EL (cell line): ENCODE measurements at regions not wholly inside any gene's neighbourhood (a gene's known extent, or its start where the extent isn't known, plus 50 kb on each side); places are given as distances from the start of the nearest gene placed in this dataset.

ENCODE experiments used
- DNase-seq: peaks from one replicate; pipeline ENCODE4 v3.0.0-alpha.2; 2016

GRCh38 chr6:18976091-18976490 lies 588.9 kb downstream of the RNF144B start:
- DNase-seq: no peak

GRCh38 chr6:18976966-18977365 lies 589.8 kb downstream of the RNF144B start:
- no peak for DNase-seq

- DNase-seq: no peak
Observed at GRCh38 chr6:18978337-18979128, 591.4 kb downstream of the RNF144B start.

GRCh38 chr6:18985061-18985460 lies 597.9 kb downstream of the RNF144B start:
- DNase-seq: no peak

GRCh38 chr6:18985996-18986395 lies 598.8 kb downstream of the RNF144B start:
- DNase-seq: no peak

GRCh38 chr6:18988636-18989035 lies 601.5 kb downstream of the RNF144B start:
- no peak for DNase-seq

- DNase-seq: peak; percentile 57
Observed at GRCh38 chr6:18990059-18990978, 603.2 kb downstream of the RNF144B start.

GRCh38 chr6:18997375-18997826 lies 610.3 kb downstream of the RNF144B start:
- DNase-seq: peak; percentile 35

- DNase-seq: no peak
Observed at GRCh38 chr6:19002976-19003560, 615.9 kb downstream of the RNF144B start.

GRCh38 chr6:19004176-19004575 lies 617.0 kb downstream of the RNF144B start:
- no peak for DNase-seq

GRCh38 chr6:19009769-19010168 lies 622.6 kb downstream of the RNF144B start:
- DNase-seq: no peak

- no peak for DNase-seq
Observed at GRCh38 chr6:19013026-19013705, 626.0 kb downstream of the RNF144B start.

GRCh38 chr6:19024737-19025136 lies 637.6 kb downstream of the RNF144B start:
- DNase-seq: peak; percentile 7

GRCh38 chr6:19028201-19028600 lies 641.1 kb downstream of the RNF144B start:
- no peak for DNase-seq

GRCh38 chr6:19032591-19033295 lies 645.6 kb downstream of the RNF144B start:
- no peak for DNase-seq

GRCh38 chr6:19033683-19034082 lies 646.5 kb downstream of the RNF144B start:
- DNase-seq: no peak

GRCh38 chr6:19034986-19035385 lies 647.8 kb downstream of the RNF144B start:
- DNase-seq: no peak

GRCh38 chr6:19035461-19036195 lies 648.5 kb downstream of the RNF144B start:
- DNase-seq: no peak

GRCh38 chr6:19036196-19036555 lies 649.0 kb downstream of the RNF144B start:
- no peak for DNase-seq

GRCh38 chr6:19037607-19038006 lies 650.5 kb downstream of the RNF144B start:
- no peak for DNase-seq

- no peak for DNase-seq
Observed at GRCh38 chr6:19039287-19039686, 652.1 kb downstream of the RNF144B start.

GRCh38 chr6:19041906-19042305 lies 654.8 kb downstream of the RNF144B start:
- DNase-seq: no peak
